CD14-positive monocyte (primary cell): ENCODE measurements at regions not wholly inside any gene's neighbourhood (a gene's known extent, or its start where the extent isn't known, plus 50 kb on each side); places are given as distances from the start of the nearest gene placed in this dataset.

Experiments
- DNase-seq, 3 donors: peaks; one replicate each; pipeline ENCODE4 v3.0.0-alpha.2; 2011 to 2022
- H2AFZ ChIP-seq: 2 replicates; pipeline ENCODE4 v1.6.0; 2012; ENCODE audit warnings: mild to moderate bottlenecking, low read depth, low read length, inconsistent platforms; ENCODE audit not compliant: insufficient read depth, poor library complexity, severe bottlenecking
- H3K27ac ChIP-seq, 2 donors: 1 replicate in 1 of 2; 2 replicates in 1 of 2; pipeline ENCODE4 v1.5.1; 2012 to 2013; ENCODE audit warnings: low read length in 2 of 2, control low read depth in 1 of 2, inconsistent platforms in 1 of 2, low read depth in 1 of 2, mild to moderate bottlenecking in 1 of 2
- H3K27me3 ChIP-seq, 2 donors: one replicate each; pipeline versions ENCODE4 v1.6.0 to v1.6.1; 2011 to 2013; ENCODE audit warnings: low read length in 2 of 2; ENCODE audit not compliant: control insufficient read depth in 2 of 2, insufficient read depth in 2 of 2
- H3K36me3 ChIP-seq, 2 donors: replicated peaks in 1 of 2; 1 replicate in 1 of 2; 2 replicates in 1 of 2; pipeline versions ENCODE4 v1.5.1 to v1.6.1; 2012 to 2013; ENCODE audit warnings: low read length in 2 of 2, control low read depth in 1 of 2, inconsistent platforms in 1 of 2, mild to moderate bottlenecking in 1 of 2; ENCODE audit not compliant: insufficient read depth in 2 of 2, control insufficient read depth in 1 of 2
- H3K4me1 ChIP-seq, 2 donors: 1 replicate in 1 of 2; 2 replicates in 1 of 2; pipeline versions ENCODE4 v1.5.1 to v1.6.1; 2012 to 2013; ENCODE audit warnings: low read length in 2 of 2, control low read depth in 1 of 2, inconsistent platforms in 1 of 2, mild to moderate bottlenecking in 1 of 2, moderate library complexity in 1 of 2; ENCODE audit not compliant: insufficient read depth in 2 of 2, control insufficient read depth in 1 of 2
- H3K4me2 ChIP-seq: replicated peaks from 2 replicates; pipeline ENCODE3; 2012; ENCODE audit warnings: low read length, moderate library complexity, mild to moderate bottlenecking; ENCODE audit not compliant: poor library complexity, severe bottlenecking; ENCODE audit errors: extremely low read depth
- H3K4me3 ChIP-seq, 3 experiments: fragments of 200-600 bp in 1 of 3; sonication (generic) in 1 of 3; replicated peaks in 1 of 3; 1 replicate in 2 of 3; 2 replicates in 1 of 3; pipeline ENCODE4 v1.5.1; 2011 to 2013; ENCODE audit warnings: low read length in 3 of 3, mild to moderate bottlenecking in 3 of 3, control low read depth in 2 of 3, low read depth in 2 of 3, inconsistent platforms in 1 of 3, moderate library complexity in 1 of 3
- H3K79me2 ChIP-seq: 2 replicates; pipeline ENCODE4 v1.6.0; 2012; ENCODE audit warnings: mild to moderate bottlenecking, control low read depth, inconsistent platforms, low read length, moderate library complexity; ENCODE audit not compliant: insufficient read depth
- H3K9ac ChIP-seq: 2 replicates; pipeline ENCODE4 v1.6.0; 2017; ENCODE audit warnings: low read length, mild to moderate bottlenecking; ENCODE audit not compliant: insufficient read depth, poor library complexity, severe bottlenecking
- H3K9me3 ChIP-seq, 2 donors: replicated peaks in 1 of 2; 1 replicate in 1 of 2; 2 replicates in 1 of 2; pipeline versions ENCODE4 v1.5.1 to v1.6.1; 2012 to 2013; ENCODE audit warnings: low read length in 2 of 2, control low read depth in 1 of 2; ENCODE audit not compliant: control insufficient read depth in 1 of 2, insufficient read depth in 1 of 2
- H4K20me1 ChIP-seq: 2 replicates; pipeline ENCODE4 v1.6.0; 2012; ENCODE audit warnings: mild to moderate bottlenecking, low read length, control low read depth, moderate library complexity; ENCODE audit not compliant: insufficient read depth
- H3K27ac Mint-ChIP-seq, 7 donors: one replicate each; pipeline ENCODE4 v1.8.0; 2020; ENCODE audit warnings: mild to moderate bottlenecking in 7 of 7, mixed read lengths in 7 of 7, moderate library complexity in 6 of 7, inconsistent platforms in 2 of 7
- H3K27me3 Mint-ChIP-seq, 3 donors: one replicate each; pipeline ENCODE4 v1.8.0; 2021 to 2022; ENCODE audit warnings: low read depth in 3 of 3, mild to moderate bottlenecking in 3 of 3, mixed read lengths in 3 of 3, moderate library complexity in 3 of 3, inconsistent platforms in 1 of 3
- H3K36me3 Mint-ChIP-seq, 2 donors: one replicate each; pipeline ENCODE4 v1.8.0; 2020; ENCODE audit warnings: mixed read lengths in 2 of 2, inconsistent platforms in 1 of 2, mild to moderate bottlenecking in 1 of 2
- H3K4me1 Mint-ChIP-seq: one replicate; pipeline ENCODE4 v1.8.0; 2020; ENCODE audit warnings: mild to moderate bottlenecking, mixed read lengths
- H3K4me3 Mint-ChIP-seq, 2 donors: one replicate each; pipeline ENCODE4 v1.8.0; 2020; ENCODE audit warnings: mild to moderate bottlenecking in 2 of 2, mixed read lengths in 2 of 2, moderate library complexity in 1 of 2
- H3K9me3 Mint-ChIP-seq, 7 donors: one replicate each; pipeline ENCODE4 v1.8.0; 2020 to 2022; ENCODE audit warnings: mixed read lengths in 7 of 7, mild to moderate bottlenecking in 6 of 7, moderate library complexity in 6 of 7, inconsistent platforms in 2 of 7
- WGBS: methylation state at CpG from one replicate; pipeline ENCODE4 v1.1.5; 2013; ENCODE audit warnings: missing lambda C conversion rate; ENCODE audit not compliant: insufficient coverage; 5-methylcytosine and 5-hydroxymethylcytosine counted together
- intact Hi-C, 2 donors: fragments of 100-400 bp; cut with micrococcal nuclease; formaldehyde crosslinking; loops; one replicate each; pipeline versions ENCODE4 v1.15.0 to v1.15.1; 2023
- TF ChIP-seq, protein P1 (sequence below): fragments of 200-600 bp; IDR thresholded peaks from one replicate; pipeline ENCODE4 v1.8.0; 2022; ENCODE audit warnings: antibody characterized with exemption, mild to moderate bottlenecking

DNA sequence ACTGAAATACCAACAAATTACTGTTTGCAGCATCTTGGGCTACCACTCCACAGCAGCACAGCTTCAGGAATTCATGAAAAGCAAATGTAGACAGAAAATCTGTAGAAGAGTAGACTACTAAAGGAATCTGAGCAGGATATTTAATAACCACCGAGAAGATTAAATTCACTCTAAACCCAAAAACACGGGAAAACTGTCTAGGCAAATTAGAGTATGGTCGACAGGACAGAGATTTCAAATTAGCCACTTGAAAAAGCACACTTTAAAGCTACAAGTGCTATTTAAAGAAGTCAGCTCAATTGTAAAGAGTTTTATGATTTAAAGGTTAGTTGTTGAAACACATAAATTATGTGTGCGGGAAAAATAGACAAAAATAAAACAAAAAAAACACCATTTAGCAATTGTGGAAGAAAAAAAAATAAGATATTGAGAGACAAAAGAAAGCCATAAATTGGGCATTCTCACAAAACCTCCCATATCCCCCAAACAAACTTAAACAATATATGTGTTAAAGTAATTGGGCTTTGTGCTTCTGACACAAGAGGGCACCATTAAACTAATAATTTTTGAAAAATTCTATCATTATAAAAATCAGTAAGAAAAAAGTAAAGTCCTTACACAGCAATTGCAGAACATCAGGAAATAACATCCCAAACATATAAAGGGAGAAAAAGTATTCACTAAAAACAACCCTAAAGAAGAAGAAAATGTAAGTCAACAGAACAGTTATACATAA lies 880.8 kb downstream of the TECRL start:
- Mint-ChIP-seq H3K27ac (no peak overlapping the region), H3K4me3 (no peak overlapping the region), H3K36me3 (no peaks in the 10 kb centered on the region), H3K9me3 (peaks cover 0 to 2% (median 0%) of the 10 kb centered on the region in 7 donors), H3K4me1 (no peaks in the 10 kb centered on the region), H3K27me3 (peaks cover 0 to 1% (median 0%) of the 10 kb centered on the region in 3 donors)
- DNase-seq, result no peak
- no peaks in the 10 kb centered on the region for H3K27me3 ChIP-seq
- H3K36me3 ChIP-seq, result no peaks in the 10 kb centered on the region
- no peak overlapping the region for H3K4me2 ChIP-seq
- TF ChIP-seq, protein P1, sequence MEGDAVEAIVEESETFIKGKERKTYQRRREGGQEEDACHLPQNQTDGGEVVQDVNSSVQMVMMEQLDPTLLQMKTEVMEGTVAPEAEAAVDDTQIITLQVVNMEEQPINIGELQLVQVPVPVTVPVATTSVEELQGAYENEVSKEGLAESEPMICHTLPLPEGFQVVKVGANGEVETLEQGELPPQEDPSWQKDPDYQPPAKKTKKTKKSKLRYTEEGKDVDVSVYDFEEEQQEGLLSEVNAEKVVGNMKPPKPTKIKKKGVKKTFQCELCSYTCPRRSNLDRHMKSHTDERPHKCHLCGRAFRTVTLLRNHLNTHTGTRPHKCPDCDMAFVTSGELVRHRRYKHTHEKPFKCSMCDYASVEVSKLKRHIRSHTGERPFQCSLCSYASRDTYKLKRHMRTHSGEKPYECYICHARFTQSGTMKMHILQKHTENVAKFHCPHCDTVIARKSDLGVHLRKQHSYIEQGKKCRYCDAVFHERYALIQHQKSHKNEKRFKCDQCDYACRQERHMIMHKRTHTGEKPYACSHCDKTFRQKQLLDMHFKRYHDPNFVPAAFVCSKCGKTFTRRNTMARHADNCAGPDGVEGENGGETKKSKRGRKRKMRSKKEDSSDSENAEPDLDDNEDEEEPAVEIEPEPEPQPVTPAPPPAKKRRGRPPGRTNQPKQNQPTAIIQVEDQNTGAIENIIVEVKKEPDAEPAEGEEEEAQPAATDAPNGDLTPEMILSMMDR, result no peak
- no peaks in the 10 kb centered on the region for H3K9me3 ChIP-seq
- no peak overlapping the region for H2AFZ ChIP-seq
- H3K27ac ChIP-seq, result no peak overlapping the region
- H4K20me1 ChIP-seq, result no peaks in the 10 kb centered on the region
- H3K4me1 ChIP-seq, result no peaks in the 10 kb centered on the region
- H3K79me2 ChIP-seq, result no peaks in the 10 kb centered on the region
- intact Hi-C loops, result no loop called here
- WGBS, result no CpG with 5 or more reads among the region's 4 CpGs
- H3K4me3 ChIP-seq, result no peak overlapping the region
- H3K9ac ChIP-seq, result no peak overlapping the region

DNA sequence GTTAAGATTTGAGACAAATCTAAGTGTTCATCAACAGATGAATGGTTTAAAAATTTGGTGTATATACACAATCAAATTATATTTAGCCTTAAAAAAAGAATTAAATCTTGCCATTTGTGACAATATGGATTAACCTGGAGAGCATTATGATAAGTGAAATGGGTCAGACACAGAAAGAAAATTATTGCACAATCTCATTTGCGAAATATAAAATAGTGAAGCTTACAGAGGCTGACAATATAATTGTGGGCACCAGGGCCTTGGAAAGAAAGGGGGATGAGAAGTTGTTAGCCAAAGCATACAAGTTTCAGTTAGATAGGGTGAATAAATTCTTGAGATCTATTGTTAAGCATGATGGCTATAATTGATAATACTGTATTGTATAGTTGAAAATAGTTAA lies 883.0 kb downstream of the TECRL start:
- Mint-ChIP-seq H3K27ac (no peak overlapping the region), H3K9me3 (peaks cover 0 to 7% (median under 1%) of the 10 kb centered on the region in 7 donors), H3K27me3 (peaks cover 0 to 1% (median 0%) of the 10 kb centered on the region in 3 donors), H3K36me3 (no peaks in the 10 kb centered on the region), H3K4me1 (no peaks in the 10 kb centered on the region), H3K4me3 (no peak overlapping the region)
- peaks cover 3 to 5% of the 10 kb centered on the region in 2 donors for H3K9me3 ChIP-seq
- intact Hi-C loops, result no loop called here
- H4K20me1 ChIP-seq, result no peaks in the 10 kb centered on the region
- H3K36me3 ChIP-seq, result no peaks in the 10 kb centered on the region
- DNase-seq, result no peak
- no peak overlapping the region for H3K9ac ChIP-seq
- 91% methylated on average over 1 of the region's 1 CpG for WGBS
- H3K79me2 ChIP-seq, result no peaks in the 10 kb centered on the region
- TF ChIP-seq, protein P1, result no peak
- no peak overlapping the region for H2AFZ ChIP-seq
- H3K4me3 ChIP-seq, result no peak overlapping the region
- no peaks in the 10 kb centered on the region for H3K27me3 ChIP-seq
- no peaks in the 10 kb centered on the region for H3K4me1 ChIP-seq
- no peak overlapping the region for H3K27ac ChIP-seq
- no peak overlapping the region for H3K4me2 ChIP-seq
